Posterior vena cava (tissue), 2 donors: ENCODE measurements at regions not wholly inside any gene's neighbourhood (a gene's known extent, or its start where the extent isn't known, plus 50 kb on each side); places are given as distances from the start of the nearest gene placed in this dataset.

ENCODE experiments used
- DNase-seq: peaks from one replicate; pipeline ENCODE4 v3.0.0-alpha.2; 2020; ENCODE audit warnings: low spot score
- intact Hi-C, 2 donors: fragments of 100-400 bp; cut with DNase I; formaldehyde crosslinking; loops; one replicate each; pipeline versions ENCODE4 v1.14.1 to v1.14.2; 2022 to 2023
- donor health status: DM: yes; HTN: yes; CAD: no.
- donor health status: DM: yes; HTN: yes; CAD: no.

DNA sequence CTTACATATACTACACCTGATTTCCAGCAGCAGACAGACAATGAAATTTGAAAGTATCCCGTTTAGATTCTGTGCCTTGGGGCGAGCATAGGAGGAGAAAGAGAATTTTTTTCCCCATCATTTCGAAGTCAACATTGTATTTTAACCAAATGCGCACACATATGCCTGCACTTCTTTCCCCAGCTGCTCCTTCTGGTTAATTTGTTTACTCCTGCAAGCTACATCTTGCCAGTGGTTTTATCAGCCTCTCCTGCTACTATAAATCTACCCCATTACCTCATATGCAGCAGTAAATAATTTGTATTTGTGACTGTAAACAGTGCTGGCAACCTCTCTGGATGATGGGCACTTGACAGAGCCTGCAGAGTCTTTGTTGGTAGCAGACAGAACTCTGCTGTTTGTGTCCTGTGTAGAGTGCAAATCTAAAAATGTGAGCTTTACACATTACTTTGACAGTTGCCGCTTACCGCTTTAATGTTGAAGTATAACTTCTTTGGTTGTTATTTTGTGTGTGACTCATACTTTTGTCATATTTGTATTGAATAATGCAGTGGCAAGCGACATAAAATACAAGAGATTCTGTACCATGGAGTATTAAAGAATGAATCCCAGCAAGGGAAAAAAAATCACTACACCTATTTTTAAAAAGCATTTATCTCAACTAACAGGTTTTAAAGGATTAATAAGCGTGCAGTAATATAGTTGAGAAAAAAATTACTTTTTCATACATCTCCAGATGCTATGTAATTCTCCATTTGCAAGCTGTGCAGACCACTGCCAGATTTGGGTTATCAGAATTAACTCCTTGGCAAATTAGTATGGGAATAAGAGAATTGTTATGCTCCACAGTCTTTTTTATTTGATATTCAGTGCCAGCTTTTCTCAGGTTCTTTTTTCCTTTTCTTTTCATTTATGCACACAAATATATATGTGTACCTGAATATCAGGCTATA lies 536.8 kb downstream of the XIRP2 start:
- intact Hi-C loops = no loop called here
- no peak for DNase-seq

DNA sequence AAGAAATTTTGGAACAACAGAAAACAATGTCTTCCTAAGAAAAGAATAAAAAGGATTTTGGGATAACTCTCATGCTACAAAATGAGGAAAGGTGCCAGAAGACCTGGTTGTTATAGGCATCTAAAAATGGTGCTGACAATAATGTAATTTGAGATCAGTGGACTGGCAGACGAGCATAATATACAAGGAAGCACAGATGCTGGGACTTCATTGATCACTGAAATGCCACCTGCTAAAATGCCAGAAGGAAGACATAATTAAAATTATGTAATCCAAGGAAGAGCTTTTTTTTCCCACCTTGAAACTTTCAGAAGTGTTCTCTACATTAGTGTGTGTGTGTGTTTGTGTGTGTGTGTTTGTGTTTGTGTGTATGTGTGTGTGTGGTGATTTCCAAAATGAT lies 535.9 kb downstream of the XIRP2 start:
- intact Hi-C loops = no loop called here
- no peak for DNase-seq

GRCh38 chr2:167423731-167424130 lies 535.5 kb downstream of the XIRP2 start:
- no peak for DNase-seq
- intact Hi-C loops = loop anchor here in 1 of 2 donors (2.0 kb wide), 1 partner anchor 101 kb away; no protein-coding TSS in a partner anchor

DNA sequence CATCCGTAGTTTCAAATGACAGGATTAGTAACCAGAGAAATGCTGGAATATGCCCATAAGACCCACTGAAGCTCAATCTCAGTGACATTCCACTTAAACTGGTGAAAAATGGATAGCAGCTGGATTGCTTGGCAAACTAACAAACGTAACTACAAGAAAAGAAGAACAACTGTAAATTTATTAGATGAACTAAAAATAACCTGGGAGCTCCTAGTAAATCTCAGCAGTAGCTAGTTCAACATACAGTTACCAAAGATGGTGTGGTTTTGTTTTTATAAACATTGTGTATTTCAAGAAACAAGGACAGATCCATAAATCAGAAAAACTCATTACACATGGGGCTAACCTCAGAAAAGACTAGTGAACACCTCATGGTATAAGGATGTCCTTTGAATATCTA lies 531.9 kb downstream of the XIRP2 start:
- DNase-seq = no peak
- intact Hi-C loops = no loop called here

DNA sequence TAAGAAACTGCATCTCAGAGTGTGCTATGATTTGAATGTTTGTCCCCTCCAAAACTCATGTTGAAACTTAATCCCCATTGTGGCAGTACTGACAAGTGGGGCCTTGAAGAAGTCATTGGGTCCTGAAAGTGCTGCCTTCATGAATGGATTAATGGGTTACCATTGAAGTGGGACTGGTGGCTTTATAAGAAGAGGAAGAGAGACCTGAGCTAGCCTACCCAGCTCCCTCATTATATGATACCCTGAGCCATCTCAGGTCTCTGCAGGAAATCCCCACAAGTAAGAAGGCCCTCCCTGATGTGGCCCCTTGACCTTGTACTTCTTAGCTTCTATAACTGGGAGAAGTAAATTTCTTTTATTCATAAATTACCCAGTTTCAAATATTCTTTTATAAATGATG lies 526.8 kb downstream of the XIRP2 start:
- intact Hi-C loops = no loop called here
- no peak for DNase-seq

DNA sequence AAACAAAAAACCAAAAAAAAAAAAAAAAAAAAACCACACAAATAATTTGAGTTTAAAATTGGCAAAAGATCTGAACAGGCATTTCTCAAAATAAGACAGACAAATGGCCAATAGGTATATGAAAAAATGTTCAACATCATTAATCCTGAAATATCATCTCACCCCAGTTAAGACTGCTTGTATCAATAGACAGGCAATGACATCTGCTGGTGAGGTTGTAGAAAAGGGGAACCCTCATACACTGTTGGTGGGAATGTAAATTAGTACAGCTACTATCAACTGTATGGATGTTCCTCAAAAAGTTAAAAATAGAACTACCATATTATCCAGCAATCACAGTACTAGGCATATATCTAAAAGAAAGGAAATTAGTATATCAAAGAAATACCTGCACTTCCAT lies 523.1 kb downstream of the XIRP2 start:
- no peak for DNase-seq
- intact Hi-C loops = no loop called here

- no peak for DNase-seq
- intact Hi-C loops = no loop called here
These were observed 518.3 kb downstream of the XIRP2 start for GRCh38 chr2:167406558-167406957.

DNA sequence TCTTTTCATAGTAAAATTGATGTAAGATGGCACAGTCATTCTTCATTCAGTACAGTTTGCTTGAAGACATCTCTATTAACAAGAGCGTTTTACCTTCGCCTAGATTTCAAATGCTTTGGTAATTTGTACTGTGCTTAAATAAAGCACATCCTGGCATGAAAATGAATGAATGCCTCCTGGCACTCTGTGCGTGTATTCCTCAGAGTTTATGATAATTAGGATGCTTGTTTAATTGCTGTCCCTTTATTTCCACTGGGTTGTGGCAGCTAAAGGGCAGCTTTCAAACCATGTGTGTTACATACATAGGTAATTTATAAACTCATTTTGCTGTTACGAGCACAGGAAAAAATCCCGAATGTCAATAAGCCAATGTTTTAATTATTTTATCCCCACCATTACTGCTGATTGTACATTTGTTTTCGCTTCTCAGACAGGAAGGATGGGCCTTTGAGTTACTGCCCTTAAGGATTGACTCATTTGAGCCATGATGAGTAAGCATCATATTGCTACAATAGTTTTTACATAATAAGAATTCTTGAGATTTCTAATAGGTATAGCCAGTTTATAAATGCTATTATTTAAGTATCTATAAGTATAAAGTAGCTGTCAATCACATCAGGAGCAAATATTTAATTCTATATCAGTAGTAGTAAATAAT lies 516.5 kb downstream of the XIRP2 start:
- DNase-seq = no peak

DNA sequence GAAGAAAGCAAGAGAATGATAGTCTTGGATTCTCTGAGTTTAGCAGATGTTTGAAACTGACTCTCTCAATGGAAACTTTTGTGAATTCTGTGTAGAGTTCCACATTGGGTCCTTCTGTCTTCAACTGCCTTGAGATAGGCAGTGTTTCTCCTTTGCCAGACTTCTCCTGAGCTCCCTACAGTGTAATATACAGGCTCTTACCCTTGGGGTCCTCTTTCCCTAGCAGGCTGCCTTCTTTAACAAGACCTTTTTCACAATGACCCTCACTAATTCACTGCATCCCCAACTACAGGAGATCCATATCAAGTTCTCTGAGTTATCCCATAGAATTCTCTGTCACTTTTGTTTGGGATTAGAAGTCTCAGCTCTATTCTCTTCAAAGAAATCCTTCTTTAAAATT lies 513.0 kb downstream of the XIRP2 start:
- intact Hi-C loops = no loop called here
- no peak for DNase-seq

More for the DNA sequence above, 516.5 kb downstream of the XIRP2 start:
- intact Hi-C loops = no loop called here

DNA sequence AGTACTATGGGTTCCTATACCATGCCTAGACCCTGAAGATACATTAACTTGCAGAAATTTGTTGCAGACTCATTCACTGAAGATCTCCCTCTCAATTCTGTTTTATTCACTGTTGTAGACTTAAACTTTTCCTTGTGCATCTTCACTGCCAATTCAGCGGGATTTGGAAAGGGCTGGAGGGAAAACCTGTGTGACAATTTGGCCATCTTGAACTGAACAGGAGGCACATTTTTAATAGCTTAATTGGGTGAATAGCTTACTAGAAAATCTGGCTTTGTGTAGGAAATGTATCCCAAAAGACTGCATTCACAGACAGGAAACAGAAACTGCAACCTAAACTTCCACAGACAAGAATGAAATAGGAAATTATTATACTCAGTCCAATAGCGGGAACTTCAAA lies 512.3 kb downstream of the XIRP2 start:
- DNase-seq = no peak
- intact Hi-C loops = no loop called here

- intact Hi-C loops = loop anchor here in 1 of 2 donors (5.0 kb wide), 1 partner anchor 852 kb away; no protein-coding TSS in a partner anchor
These were observed 510.6 kb downstream of the XIRP2 start for GRCh38 chr2:167398873-167399272.

GRCh38 chr2:167388901-167389300 lies 500.6 kb downstream of the XIRP2 start:
- intact Hi-C loops = no loop called here
- no peak for DNase-seq

More at GRCh38 chr2:167398873-167399272, 510.6 kb downstream of the XIRP2 start:
- DNase-seq = no peak

- intact Hi-C loops = no loop called here
- no peak for DNase-seq
These were observed 500.2 kb downstream of the XIRP2 start for GRCh38 chr2:167388497-167388896.

GRCh38 chr2:167386694-167387093 lies 498.4 kb downstream of the XIRP2 start:
- intact Hi-C loops = no loop called here
- DNase-seq = no peak

GRCh38 chr2:167383610-167384194 lies 495.4 kb downstream of the XIRP2 start:
- intact Hi-C loops = no loop called here

DNA sequence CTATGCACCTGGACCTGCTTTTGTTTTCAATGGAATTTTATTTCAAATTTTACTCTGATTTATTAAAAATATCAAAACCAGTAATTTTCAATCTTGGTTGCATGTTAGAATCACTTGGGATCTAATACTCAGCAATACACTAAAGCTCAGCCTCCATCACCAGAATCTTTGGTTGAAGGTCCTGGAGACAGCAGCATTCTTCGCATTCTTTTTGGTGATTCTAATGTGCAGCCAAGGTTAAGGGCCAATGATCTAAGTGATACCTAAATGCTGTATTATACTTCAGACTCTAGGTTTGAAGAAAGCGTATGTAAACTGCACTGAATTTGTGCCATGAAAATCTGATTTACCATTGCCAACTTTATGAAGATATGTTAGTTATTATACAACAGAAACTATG lies 493.1 kb downstream of the XIRP2 start:
- DNase-seq = no peak
- intact Hi-C loops = no loop called here

More at GRCh38 chr2:167383610-167384194, 495.4 kb downstream of the XIRP2 start:
- DNase-seq = no peak

- DNase-seq = no peak
- intact Hi-C loops = no loop called here
These were observed 492.3 kb downstream of the XIRP2 start for GRCh38 chr2:167380555-167380954.

DNA sequence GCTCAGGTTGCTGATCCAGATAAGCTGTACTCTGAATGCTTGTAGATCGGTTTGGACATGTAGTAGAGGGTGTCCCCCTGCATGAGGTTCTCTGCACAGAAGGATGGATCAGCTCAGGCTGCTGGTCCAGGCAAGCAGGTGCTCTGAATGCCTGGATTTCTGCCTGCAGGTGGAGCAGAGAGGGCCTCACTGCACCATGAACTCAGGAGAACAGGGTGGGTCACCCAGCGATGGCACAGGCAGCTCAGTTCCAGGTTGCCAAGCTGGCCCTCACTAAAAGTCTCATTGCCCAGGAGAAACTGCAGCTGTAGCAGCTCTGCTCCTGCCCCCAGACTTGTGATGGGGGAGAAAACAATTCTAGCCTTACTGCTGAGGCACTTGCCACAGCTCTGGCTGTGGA lies 491.8 kb downstream of the XIRP2 start:
- no peak for DNase-seq
- intact Hi-C loops = no loop called here

GRCh38 chr2:167369083-167369482 lies 480.8 kb downstream of the XIRP2 start:
- intact Hi-C loops = no loop called here
- DNase-seq = no peak

DNA sequence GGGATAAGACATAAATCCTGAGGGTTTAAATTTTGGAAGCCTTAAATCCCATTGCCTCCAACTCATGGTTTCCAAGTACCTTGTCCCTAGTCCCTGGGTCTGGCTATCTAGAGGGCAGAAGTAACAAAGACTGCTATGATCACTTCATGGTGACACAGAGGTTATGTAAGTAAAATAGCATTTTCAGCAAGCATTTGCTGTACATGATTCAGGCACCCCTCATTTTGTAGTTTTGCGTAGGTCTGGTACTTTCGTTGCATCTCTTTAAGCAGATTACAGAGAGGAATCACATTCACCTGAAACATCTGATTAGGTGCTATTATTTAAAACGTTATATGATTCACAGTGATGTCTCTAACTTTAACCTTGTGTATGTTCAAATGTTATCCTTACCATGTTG lies 480.1 kb downstream of the XIRP2 start:
- intact Hi-C loops = no loop called here
- DNase-seq = no peak
